Pulmonary artery endothelial cell (primary cell): ENCODE measurements at regions not wholly inside any gene's neighbourhood (a gene's known extent, or its start where the extent isn't known, plus 50 kb on each side); places are given as distances from the start of the nearest gene placed in this dataset.

Source experiments
- DNase-seq: peaks from one replicate; pipeline ENCODE4 v3.0.0-alpha.2; 2011; ENCODE audit warnings: low read depth, low spot score

DNA sequence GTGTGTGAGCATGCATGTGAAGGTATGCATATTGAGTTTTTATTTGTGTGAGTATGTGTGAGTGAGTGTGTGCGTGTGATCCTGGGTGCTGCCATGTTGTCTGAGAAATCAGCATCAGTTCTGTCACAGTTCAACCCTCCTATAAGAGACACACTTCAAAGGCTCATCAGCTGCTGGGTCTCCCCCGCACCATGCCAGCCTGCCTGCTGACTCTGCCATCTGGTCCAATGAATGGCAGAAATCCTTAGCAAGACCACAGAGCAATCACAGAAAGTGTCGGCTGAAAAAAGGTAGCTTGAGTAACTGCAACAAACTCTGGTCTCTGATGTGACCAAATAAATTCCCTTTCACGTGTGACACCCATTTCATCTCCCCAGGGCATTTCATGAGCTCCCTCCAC is 381.8 kb upstream of the MAF start:
- no peak for DNase-seq

GRCh38 chr16:79981814-79982213 is 381.3 kb upstream of the MAF start:
- no peak for DNase-seq

DNA sequence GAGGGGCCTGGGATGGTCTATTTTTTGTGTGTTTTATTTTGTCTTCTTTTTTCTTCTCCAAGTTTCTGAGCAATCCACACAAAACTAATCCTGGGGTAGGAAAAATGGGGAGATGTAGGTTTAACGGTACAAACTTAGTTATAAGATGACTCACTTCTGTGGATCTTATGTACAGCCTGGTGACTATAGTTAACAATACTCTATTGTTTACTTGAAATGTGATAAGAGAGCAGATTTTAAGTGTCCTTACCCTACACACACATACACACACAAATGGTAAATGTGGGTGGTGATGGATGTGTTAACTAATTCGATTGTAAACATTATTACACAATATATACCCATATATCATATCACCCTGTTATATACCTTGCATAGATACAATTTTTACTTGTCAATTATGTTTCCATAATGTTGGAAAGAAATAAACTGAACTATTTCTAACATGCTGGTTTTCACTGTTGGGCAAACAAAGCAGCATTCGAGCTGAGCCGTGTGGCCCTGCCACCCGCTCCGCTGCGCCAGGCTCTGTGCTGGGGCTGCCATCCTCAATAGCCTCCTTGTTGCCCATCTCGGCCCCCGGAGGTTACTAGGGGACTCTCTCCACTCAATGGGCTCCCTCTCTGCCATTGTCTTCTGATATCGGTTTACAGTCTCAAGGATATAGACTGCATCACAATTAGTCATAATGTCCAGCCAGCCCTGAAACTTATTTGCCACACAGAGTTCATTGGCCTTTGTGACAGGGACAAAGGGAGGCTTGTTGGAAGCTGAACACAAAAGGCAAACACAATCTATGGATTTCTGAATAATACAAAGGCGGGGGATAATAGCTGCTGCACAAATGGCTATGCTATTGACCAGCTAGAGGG is 380.3 kb upstream of the MAF start:
- no peak for DNase-seq

- DNase-seq = no peak
These were observed 377.7 kb upstream of the MAF start for GRCh38 chr16:79977940-79978836.

- DNase-seq = no peak
These were observed 372.8 kb upstream of the MAF start for GRCh38 chr16:79973320-79973719.

GRCh38 chr16:79972053-79972704 is 371.6 kb upstream of the MAF start:
- DNase-seq = no peak

- DNase-seq = no peak
These were observed 370.7 kb upstream of the MAF start for GRCh38 chr16:79971237-79971572.

- DNase-seq = no peak
These were observed 370.2 kb upstream of the MAF start for GRCh38 chr16:79970551-79971236.

DNA sequence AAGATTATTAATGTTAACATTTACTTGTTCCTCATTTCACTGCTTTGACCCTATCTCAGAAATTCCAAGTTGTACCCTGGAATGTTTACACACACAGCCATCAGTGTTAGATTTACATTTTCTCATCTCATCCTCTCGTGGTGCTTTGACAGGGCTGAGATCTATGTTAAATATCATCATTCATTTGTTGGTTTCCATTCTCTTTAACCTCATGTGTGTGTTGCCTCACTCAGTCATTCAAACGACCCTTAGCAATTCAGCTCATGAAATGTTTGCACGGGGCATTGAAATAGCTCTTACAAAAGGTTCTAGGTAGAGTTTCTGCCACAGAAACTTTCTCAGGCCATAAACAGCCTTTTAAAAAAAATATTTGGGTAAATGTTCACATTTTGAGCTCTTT is 369.6 kb upstream of the MAF start:
- no peak for DNase-seq

DNA sequence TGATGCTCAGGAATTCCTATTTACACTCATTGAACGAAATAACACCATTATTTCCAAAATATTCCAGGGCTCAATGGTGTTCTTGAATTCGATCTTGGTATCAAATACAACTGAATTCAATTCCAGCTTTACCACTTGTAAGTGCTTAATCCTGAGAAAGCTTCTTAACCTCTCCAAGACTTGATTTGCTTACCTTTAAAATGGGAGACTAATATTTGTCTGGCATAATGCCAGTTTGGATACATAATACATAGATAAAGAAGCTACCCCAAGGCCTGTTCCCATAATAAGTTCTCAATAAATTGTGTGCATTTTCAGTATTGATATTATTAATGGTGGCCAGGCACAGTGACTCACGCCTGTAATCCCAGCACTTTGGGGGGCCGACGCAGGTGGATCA is 368.9 kb upstream of the MAF start:
- no peak for DNase-seq

DNA sequence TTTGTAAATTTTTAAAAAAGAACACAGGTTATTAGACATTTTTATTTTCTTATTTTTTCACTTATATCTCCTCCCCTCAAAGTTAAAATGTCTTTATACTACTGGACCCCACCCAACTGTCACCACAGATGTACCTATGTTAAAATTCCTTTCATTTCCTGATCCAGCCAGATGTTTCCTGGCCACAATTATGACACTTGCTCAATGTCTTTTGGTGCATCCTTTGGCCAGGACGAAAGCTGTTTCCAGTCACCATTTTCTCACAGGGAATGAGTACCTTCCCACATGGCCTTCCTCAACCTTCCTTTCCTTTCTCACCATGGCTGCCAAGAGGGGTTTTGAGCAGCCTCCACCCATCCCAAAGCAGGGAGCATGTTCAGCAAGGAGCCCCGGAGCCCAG is 365.7 kb upstream of the MAF start:
- DNase-seq = no peak

- no peak for DNase-seq
These were observed 365.2 kb upstream of the MAF start for GRCh38 chr16:79965718-79966117.

GRCh38 chr16:79964104-79964503 is 363.6 kb upstream of the MAF start:
- DNase-seq = no peak

DNA sequence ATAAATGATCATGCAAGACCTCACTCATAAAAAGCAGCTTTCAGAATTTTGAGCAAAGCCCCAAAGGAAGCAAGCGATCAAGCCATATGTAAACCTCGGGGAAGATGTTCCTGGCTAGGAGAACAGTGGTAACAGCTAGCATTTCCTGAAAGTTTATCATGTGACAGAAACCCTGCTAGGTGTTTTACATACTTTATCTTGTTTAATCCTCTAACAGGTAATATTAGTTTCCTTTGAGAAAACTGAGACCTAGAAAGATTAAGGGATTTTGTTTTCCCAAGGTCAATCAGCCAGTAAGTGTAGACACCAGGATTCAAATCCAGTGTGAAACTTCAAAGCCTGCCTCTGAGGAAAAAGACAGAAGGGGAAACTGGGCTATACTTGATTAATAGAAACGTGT is 362.4 kb upstream of the MAF start:
- no peak for DNase-seq

GRCh38 chr16:79959226-79959625 is 358.7 kb upstream of the MAF start:
- no peak for DNase-seq

GRCh38 chr16:79954921-79955705 is 354.6 kb upstream of the MAF start:
- DNase-seq = no peak

DNA sequence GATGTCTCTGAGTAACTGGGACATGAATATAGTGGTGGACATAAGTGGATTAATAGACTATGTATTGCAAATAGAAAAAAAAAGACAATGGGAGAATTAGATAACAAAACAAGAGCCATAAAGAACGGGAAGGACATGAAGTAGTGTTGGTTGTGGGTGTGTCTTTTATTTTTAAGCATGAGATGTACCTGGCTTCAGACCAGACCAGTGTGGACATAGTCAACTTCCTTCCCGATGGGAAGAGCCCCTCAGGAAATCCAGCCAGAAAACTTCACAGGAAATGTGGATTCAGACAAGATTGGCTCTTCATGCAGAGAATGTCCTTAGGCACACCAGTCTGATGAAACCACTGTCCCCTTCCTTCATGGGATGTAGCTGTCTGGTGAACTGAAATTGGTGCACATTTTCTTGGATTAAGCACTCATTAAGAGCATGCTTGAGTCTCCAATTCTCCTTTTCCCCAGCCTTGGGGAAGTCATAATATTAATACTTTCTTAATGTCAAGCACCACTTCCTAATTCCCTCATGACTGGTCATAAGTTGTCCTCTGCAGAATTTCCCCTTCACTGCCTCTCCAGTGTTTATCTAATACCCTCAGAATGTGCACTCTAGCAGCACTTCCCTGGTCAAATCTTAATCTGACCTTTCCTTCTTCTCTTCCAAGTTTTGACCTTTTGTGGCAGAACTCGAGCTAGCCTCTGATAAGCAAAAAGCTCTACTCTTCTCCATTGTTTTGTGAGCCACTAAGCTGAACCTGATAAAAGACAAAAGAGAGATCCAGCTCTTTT is 350.6 kb upstream of the MAF start:
- DNase-seq = no peak

- DNase-seq = no peak
These were observed 348.9 kb upstream of the MAF start for GRCh38 chr16:79949417-79949816.

- DNase-seq = no peak
These were observed 347.2 kb upstream of the MAF start for GRCh38 chr16:79947771-79948170.

- DNase-seq = no peak
These were observed 345.7 kb upstream of the MAF start for GRCh38 chr16:79946252-79946651.
